Thyroid gland (tissue), 4 donors: ENCODE measurements at regions not wholly inside any gene's neighbourhood (a gene's known extent, or its start where the extent isn't known, plus 50 kb on each side); places are given as distances from the start of the nearest gene placed in this dataset.

Experiments
- CTCF ChIP-seq, 6 experiments: fragments of 200-600 bp in 3 of 6; fragments of 450-650 bp in 3 of 6; sonication (generic) in 3 of 6; IDR thresholded peaks; one replicate each; pipeline ENCODE4 v1.5.1; 2016 to 2019; ENCODE audit warnings: antibody characterized with exemption in 6 of 6, mild to moderate bottlenecking in 2 of 6, inconsistent platforms in 1 of 6, moderate library complexity in 1 of 6
- POLR2A ChIP-seq, 2 donors: fragments of 450-650 bp; IDR thresholded peaks; one replicate each; pipeline ENCODE4 v1.6.1; 2017; ENCODE audit warnings: antibody characterized with exemption in 2 of 2, mild to moderate bottlenecking in 2 of 2, moderate library complexity in 1 of 2

- TF ChIP-seq CTCF (IDR thresholded peaks at IDR 0.05): no peak
- no peak for TF ChIP-seq POLR2A (IDR thresholded peaks at IDR 0.05)
Measured at GRCh38 chrX:26631385-26631784, 415.4 kb downstream of the MAGEB5 start.
